ENCODE measurements at regions not wholly inside any gene's neighbourhood (a gene's known extent, or its start where the extent isn't known, plus 50 kb on each side); places are given as distances from the start of the nearest gene placed in this dataset.

DNA sequence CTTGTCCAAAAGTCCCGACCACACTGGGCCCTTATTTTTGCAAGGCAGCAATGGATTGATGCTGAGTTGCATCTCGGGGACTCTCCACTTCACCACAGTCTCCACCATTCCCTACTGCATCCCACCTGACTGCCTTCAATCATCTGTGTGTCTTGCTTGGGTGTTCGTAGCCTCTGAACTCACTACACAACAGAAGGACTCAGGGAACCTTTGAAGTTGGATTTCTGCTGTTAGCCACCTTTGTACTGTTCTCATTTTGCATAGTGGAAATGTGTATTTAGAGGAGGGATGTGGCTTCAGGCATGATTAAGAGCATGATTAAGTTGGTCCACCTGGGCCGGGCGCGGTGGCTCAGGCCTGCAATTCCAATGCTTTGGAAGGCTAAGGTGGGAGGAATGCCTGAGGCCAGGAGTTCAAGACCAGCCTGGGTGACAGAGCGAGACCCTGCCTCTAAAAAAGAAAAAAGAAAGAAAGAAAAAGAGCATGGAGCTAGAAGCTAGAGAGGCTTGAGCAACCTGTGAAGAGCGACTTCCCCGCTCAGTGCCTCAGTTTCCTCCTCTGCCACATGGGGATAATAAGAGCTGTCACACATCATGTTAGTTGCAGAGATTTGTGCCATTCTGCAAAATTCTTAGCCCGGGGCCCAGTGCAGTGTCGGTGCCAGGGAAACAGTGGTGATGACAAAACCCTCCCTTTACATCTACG is 121.3 kb upstream of the PTPN1 start:
- no peak for DNase-seq (ENCODE audit: low spot score)
- intact Hi-C loops (cut with DNase I), result loop anchor here in 1 of 2 donors (10.0 kb wide), 1 partner anchor 94 kb away; no protein-coding TSS in a partner anchor

DNA sequence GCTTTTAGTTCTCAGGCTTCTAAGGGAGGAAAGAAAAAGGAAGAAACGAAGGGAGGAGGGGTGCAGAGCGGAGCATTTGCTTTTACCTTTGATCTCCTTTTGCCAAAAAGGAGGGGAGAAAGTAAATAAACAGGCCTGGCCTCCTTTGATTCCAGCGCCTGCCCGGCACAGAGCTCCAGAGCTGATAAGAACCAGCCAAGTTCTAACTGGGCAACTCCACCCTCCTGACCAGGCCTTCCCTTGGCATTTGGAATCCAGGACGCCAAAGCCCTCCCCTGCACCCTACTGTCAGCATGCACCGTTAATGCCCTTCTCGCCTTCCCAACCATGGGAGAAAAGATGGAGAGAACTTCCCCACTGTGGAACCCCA is 120.8 kb upstream of the PTPN1 start:
- intact Hi-C loops (cut with DNase I), result loop anchor here in 1 of 2 donors (10.0 kb wide), 1 partner anchor 95 kb away; no protein-coding TSS in a partner anchor
- DNase-seq (ENCODE audit: low spot score), result no peak

DNA sequence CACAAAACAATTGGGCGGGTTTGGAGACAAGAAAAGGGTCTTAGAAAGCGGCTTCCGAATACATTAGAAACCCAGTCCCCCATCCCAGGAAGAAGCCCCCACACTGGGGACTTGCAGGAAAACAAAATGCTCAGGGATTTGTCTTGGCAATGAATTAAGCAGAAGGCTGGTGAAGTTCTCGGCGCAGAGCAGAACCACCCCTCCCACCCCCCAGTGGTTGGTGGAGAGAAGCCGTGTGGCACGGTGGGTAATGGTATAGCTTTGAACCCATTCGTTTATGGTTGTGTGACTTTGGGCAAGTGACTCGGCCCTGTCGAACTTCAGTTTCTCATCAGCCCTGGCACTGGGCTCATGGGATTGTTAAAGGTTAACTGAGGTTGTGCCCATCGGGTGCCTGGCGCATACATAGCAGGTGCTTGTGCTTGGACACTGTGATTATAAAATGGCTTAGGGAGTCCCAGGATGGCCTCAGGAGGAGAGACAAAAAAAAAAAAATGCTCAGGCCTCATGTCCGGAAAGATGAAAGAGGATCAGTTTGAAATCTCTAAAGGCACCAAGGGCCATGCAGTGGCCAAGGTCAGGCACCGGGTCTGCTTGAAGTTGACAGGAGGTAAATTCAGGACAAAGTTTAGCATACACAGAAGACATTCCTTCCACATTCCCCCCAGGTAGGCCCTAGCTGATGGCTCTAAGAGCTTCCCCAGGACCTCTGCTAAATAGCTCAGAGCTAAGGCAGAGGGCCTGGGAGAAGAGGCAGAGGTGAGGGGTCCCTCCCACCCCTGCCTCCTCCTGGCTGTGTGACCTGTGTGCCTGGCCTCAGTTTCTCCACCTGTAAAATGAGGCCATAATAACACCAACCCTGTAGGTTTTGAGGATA is 120.1 kb upstream of the PTPN1 start:
- intact Hi-C loops (cut with DNase I), result loop anchor here in 1 of 2 donors (10.0 kb wide), 1 partner anchor 95 kb away; no protein-coding TSS in a partner anchor
- DNase-seq (ENCODE audit: low spot score), result no peak

DNA sequence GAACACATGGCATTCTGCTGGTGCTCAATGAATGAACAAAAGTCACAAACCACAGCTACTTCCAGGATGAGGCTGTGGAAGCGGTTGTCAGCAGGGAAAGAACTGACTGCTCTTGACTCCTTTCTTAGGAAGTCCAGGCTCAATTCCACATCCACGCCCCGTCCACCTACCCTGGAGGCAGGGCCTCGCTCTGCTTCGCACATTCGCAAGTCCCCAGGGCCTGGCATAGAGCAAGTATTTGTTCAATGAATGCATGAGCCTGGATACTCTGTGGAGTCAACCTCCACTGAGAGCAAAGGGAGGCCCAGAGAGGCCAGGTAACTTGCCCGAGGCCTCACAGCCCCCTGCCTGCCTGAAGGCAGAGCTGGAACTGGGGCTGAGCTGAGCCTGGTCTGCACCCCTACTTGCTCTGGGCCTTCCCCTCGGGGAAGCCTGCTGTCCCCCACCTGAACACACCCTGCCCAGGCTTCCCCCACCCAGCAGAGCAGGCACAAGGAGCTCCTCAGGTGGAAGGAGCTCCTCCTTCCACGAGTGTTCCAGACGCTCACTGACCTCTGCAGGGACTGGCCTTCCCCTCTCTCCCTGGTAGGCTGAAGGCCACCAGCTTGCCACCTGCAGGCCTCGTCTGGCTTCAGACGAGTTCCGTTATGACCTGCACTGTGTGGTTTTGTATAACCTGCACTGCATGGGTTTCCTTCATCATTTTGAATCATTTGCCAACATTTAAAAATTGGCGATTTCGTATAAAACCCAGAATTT is 119.3 kb upstream of the PTPN1 start:
- intact Hi-C loops (cut with DNase I), result no loop called here
- no peak for DNase-seq (ENCODE audit: low spot score)

GRCh38 chr20:50391444-50392137 is 118.6 kb upstream of the PTPN1 start:
- no peak for DNase-seq (ENCODE audit: low spot score)
- intact Hi-C loops (cut with DNase I), result no loop called here

DNA sequence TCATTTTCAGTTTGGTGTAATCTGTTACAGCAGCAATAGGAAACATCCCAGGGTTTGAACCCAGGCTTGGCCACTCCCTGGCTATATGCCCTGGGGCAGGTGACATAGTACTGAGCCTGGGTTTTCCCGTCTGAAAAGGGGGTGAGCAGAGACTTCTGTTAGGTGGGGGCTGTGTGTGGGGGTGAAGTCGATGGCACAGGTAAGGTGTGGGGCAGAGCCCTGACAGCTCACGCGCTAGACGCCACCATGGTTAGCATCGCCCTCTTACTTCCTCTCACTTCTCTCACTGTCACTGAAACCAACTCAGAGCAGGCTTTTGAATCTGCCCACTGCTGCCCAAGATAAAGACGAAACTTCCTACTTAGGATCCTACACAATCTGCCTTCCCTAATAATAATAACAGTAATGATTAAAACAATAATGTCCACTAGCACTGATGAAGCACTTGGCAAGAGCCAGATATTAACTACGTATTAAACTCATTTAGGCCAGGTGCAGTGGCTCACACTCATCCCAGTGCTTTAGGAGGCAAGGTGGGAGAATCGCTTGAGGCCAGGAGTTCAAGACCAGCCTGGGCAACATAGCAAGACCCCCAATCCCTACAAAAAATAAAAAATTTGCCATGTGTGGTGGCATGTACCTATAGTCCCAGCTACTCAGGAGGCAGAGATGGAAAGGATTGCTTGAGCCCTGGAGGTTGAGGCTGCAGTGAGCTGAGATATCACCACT is 117.9 kb upstream of the PTPN1 start:
- no peak for DNase-seq (ENCODE audit: low spot score)
- intact Hi-C loops (cut with DNase I), result no loop called here

GRCh38 chr20:50393242-50393641 is 116.9 kb upstream of the PTPN1 start:
- no peak for DNase-seq (ENCODE audit: low spot score)
- intact Hi-C loops (cut with DNase I), result no loop called here

GRCh38 chr20:50393990-50394561 is 116.1 kb upstream of the PTPN1 start:
- DNase-seq (ENCODE audit: low spot score), result no peak
- intact Hi-C loops (cut with DNase I), result no loop called here

GRCh38 chr20:50394569-50394968 is 115.6 kb upstream of the PTPN1 start:
- no peak for DNase-seq (ENCODE audit: low spot score)
- intact Hi-C loops (cut with DNase I), result no loop called here

DNA sequence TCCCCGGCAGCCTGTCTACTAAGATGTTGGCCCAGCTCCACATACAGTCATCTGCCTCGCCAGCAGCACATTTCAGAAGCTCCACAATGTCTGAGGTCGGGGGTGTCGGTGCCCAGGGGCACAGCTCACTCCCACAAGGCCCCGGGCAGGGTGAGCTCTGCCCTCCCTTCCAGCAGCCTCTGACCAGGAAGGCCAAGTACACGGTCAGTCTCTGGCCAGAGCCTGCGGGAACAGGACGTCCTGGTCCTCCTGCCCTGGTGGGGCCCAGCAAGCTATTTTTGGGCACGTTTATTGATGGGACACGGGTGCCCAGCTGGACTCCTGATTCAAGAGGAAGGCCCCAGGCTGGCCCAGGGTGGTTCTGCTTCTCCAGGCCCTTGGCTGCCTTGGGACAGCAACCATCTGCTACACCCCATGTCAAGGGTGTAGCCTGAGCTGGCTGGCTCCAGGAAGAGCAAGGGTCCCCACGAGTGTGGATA is 114.9 kb upstream of the PTPN1 start:
- intact Hi-C loops (cut with DNase I), result loop anchor here in 1 of 2 donors (5.0 kb wide), 1 partner anchor 93 kb away; no protein-coding TSS in a partner anchor
- DNase-seq (ENCODE audit: low spot score), result peak; percentile 93

GRCh38 chr20:50395914-50396488 is 114.2 kb upstream of the PTPN1 start:
- DNase-seq (ENCODE audit: low spot score), result no peak
- intact Hi-C loops (cut with DNase I), result loop anchor here in 1 of 2 donors (5.0 kb wide), 1 partner anchor 94 kb away; no protein-coding TSS in a partner anchor

DNA sequence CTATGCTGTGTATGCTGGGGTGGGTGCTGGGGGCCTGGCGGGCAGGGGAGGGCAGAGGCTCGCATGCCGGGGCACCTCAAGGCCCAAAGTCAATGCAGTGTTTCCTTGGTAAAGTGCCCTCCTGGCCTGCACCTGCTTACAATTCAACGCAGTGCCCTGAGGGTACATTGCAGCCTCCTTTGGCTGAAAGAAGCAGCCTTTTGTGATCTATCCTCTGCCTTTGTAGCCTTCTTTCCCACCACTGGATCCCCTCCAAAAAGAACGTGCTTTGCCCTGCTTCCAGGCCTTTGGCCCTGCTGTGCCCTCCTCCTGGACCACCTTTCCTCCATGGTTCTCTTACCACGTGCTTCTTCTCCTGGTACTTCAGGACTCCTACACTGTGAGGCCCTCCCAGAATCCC is 113.6 kb upstream of the PTPN1 start:
- no peak for DNase-seq (ENCODE audit: low spot score)
- intact Hi-C loops (cut with DNase I), result loop anchor here in 1 of 2 donors (5.0 kb wide), 1 partner anchor 94 kb away; no protein-coding TSS in a partner anchor

DNA sequence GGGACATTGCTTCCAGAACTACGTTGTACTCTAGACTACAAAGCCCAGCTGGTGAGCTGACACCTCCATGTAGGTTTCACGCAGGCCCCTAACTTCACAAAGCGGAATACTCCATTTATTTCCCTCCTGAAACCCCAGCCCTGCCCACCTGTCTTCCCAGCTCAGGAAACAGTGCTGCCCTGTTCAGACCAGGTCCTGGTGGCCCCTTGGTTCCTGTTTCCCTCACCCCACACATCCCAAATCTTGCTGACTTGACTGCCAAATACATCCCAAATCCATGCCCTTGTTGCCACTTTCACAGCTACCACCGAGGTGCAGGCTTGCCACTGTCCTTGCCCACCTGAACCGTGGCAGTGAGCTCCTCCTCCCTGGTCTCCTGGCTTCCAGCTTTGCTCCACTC is 113.1 kb upstream of the PTPN1 start:
- intact Hi-C loops (cut with DNase I), result loop anchor here in 1 of 2 donors (5.0 kb wide), 1 partner anchor 95 kb away; no protein-coding TSS in a partner anchor
- DNase-seq (ENCODE audit: low spot score), result no peak

- DNase-seq (ENCODE audit: low spot score), result no peak
- intact Hi-C loops (cut with DNase I), result loop anchor here in 1 of 2 donors (5.0 kb wide), 1 partner anchor 96 kb away; no protein-coding TSS in a partner anchor
Measured at GRCh38 chr20:50398064-50398463, 112.1 kb upstream of the PTPN1 start.

DNA sequence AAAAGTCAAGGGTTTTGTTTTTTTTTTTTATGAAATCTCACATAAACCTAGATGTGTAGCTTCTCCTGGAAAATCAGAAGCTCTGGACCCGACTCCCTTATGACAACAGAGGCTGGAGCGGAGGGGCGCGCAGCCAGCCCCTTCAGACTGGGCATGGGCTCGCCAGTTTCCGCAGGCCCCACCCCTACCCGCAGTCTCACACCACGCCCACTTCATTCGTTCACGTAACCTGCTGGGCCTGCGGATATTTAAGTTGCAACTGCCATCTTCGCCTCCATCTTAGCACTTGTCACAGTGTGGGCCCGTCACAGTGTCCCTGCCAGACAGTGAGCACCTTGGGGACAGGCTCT is 111.7 kb upstream of the PTPN1 start:
- no peak for DNase-seq (ENCODE audit: low spot score)
- intact Hi-C loops (cut with DNase I), result loop anchor here in 1 of 2 donors (5.0 kb wide), 1 partner anchor 96 kb away; no protein-coding TSS in a partner anchor

GRCh38 chr20:50398821-50399554 is 111.2 kb upstream of the PTPN1 start:
- DNase-seq (ENCODE audit: low spot score), result peak; percentile 90

GRCh38 chr20:50399555-50399916 is 110.6 kb upstream of the PTPN1 start:
- no peak for DNase-seq (ENCODE audit: low spot score)
- intact Hi-C loops (cut with DNase I), result loop anchor here in 1 of 2 donors (5.0 kb wide), 1 partner anchor 97 kb away; no protein-coding TSS in a partner anchor

More at GRCh38 chr20:50398821-50399554, 111.2 kb upstream of the PTPN1 start:
- intact Hi-C loops (cut with DNase I), result loop anchor here in 1 of 2 donors (5.0 kb wide), 1 partner anchor 97 kb away; no protein-coding TSS in a partner anchor

Measured in posterior vena cava (tissue), 2 donors.